H1 (cell line): ENCODE measurements at regions not wholly inside any gene's neighbourhood (a gene's known extent, or its start where the extent isn't known, plus 50 kb on each side); places are given as distances from the start of the nearest gene placed in this dataset.

Experiments
- CTCF ChIA-PET: fragments of 300-600 bp; sonication (Branson Sonifier 250); formaldehyde crosslinking; loops from one replicate; lab custom pipeline; 2021; ENCODE audit not compliant: partially characterized antibody; lab: Charles Lee
- POLR2A ChIA-PET: fragments of 300-600 bp; sonication (Branson Sonifier 250); formaldehyde crosslinking; loops from one replicate; lab custom pipeline; 2021; ENCODE audit warnings: inconsistent platforms; ENCODE audit not compliant: partially characterized antibody; lab: Charles Lee
- DNase-seq, 2 experiments: peaks; one replicate each; pipeline versions ENCODE4 v3.0.0 to v3.0.0-alpha.2; 2010 to 2022; ENCODE audit warnings: low spot score in 2 of 2, low read depth in 1 of 2, mixed read lengths in 1 of 2
- FAIRE-seq: peaks from 2 replicates; lab custom pipeline; 2011; peaks lifted over from hg19 to GRCh38; lab: Jason Lieb, UNC
- H2AFZ ChIP-seq: 2 replicates; pipeline ENCODE4 v1.8.1; 2012; ENCODE audit warnings: low read length, inconsistent platforms
- H2AK5ac ChIP-seq: 2 replicates; pipeline ENCODE4 v1.6.1; 2013; ENCODE audit warnings: low read depth, low read length
- H2BK120ac ChIP-seq: replicated peaks from 2 replicates; pipeline ENCODE3; 2013; ENCODE audit warnings: low read depth, low read length, inconsistent platforms
- H2BK12ac ChIP-seq: 2 replicates; pipeline ENCODE4 v1.6.1; 2013; ENCODE audit warnings: low read depth, low read length
- H2BK15ac ChIP-seq: 2 replicates; pipeline ENCODE4 v1.6.1; 2013; ENCODE audit warnings: low read length
- H2BK20ac ChIP-seq: 2 replicates; pipeline ENCODE4 v1.6.1; 2013; ENCODE audit warnings: low read length
- H2BK5ac ChIP-seq: 2 replicates; pipeline ENCODE4 v1.6.1; 2013; ENCODE audit warnings: low read depth, low read length
- H3K14ac ChIP-seq: 2 replicates; pipeline ENCODE4 v1.6.1; 2013; ENCODE audit warnings: inconsistent platforms; ENCODE audit not compliant: insufficient read length
- H3K18ac ChIP-seq: 2 replicates; pipeline ENCODE4 v1.6.1; 2013; ENCODE audit warnings: low read length; ENCODE audit errors: extremely low read depth
- H3K23ac ChIP-seq: 2 replicates; pipeline ENCODE4 v1.6.1; 2013; ENCODE audit warnings: inconsistent platforms; ENCODE audit not compliant: insufficient read length
- H3K23me2 ChIP-seq: 2 replicates; pipeline ENCODE4 v1.6.1; 2013; ENCODE audit warnings: low read depth, low read length
- H3K27ac ChIP-seq: 2 replicates; pipeline ENCODE4 v1.6.1; 2011; ENCODE audit warnings: low read depth, low read length, inconsistent platforms
- H3K27me3 ChIP-seq, 4 experiments: replicated peaks in 1 of 4; 1 replicate in 1 of 4; 2 replicates in 3 of 4; pipeline versions ENCODE4 v1.6.1 to v1.8.1; 2011 to 2013; ENCODE audit warnings: low read length in 3 of 4, mild to moderate bottlenecking in 3 of 4, inconsistent platforms in 2 of 4, mixed read lengths in 2 of 4, moderate library complexity in 1 of 4; ENCODE audit not compliant: control insufficient read depth in 3 of 4, insufficient read depth in 3 of 4; ENCODE audit errors: extremely low read depth in 1 of 4
- H3K36me3 ChIP-seq, 4 experiments: 2 replicates each; pipeline versions ENCODE4 v1.6.1 to v1.8.1; 2011 to 2013; ENCODE audit warnings: mild to moderate bottlenecking in 4 of 4, low read length in 3 of 4, moderate library complexity in 2 of 4, control low read depth in 1 of 4, inconsistent platforms in 1 of 4; ENCODE audit not compliant: insufficient read depth in 4 of 4, control insufficient read depth in 2 of 4
- H3K4ac ChIP-seq: replicated peaks from 2 replicates; pipeline ENCODE3; 2013; ENCODE audit warnings: low read length, low read depth, mixed read lengths, inconsistent platforms; ENCODE audit not compliant: insufficient read length
- H3K4me1 ChIP-seq, 4 experiments: replicated peaks in 1 of 4; 1 replicate in 1 of 4; 2 replicates in 3 of 4; pipeline versions ENCODE4 v1.6.1 to v1.8.1; 2011 to 2013; ENCODE audit warnings: low read length in 3 of 4, inconsistent platforms in 2 of 4, mixed read lengths in 1 of 4; ENCODE audit not compliant: insufficient read depth in 4 of 4, control insufficient read depth in 3 of 4
- H3K4me2 ChIP-seq, 2 experiments: 2 replicates each; pipeline versions ENCODE4 v1.6.1 to v1.8.1; 2011 to 2013; ENCODE audit warnings: low read depth in 2 of 2, low read length in 2 of 2, control low read depth in 1 of 2, inconsistent platforms in 1 of 2, mild to moderate bottlenecking in 1 of 2; ENCODE audit not compliant: insufficient read depth in 1 of 2
- H3K4me3 ChIP-seq, 4 experiments: fragments of 200-600, 300-600 bp in 1 of 4; sonication (generic), shearing (Covaris generic), sonication (Bioruptor Twin) in 1 of 4; 2 replicates each; pipeline versions ENCODE4 v1.5.1 to v1.8.1; 2011 to 2016; ENCODE audit warnings: low read length in 4 of 4, low read depth in 3 of 4, control low read depth in 2 of 4, inconsistent platforms in 2 of 4, mild to moderate bottlenecking in 2 of 4, mixed read lengths in 1 of 4, moderate library complexity in 1 of 4; ENCODE audit not compliant: insufficient read depth in 2 of 4; ENCODE audit errors: extremely low read depth in 1 of 4
- H3K56ac ChIP-seq: replicated peaks from 2 replicates; pipeline ENCODE3; 2013; ENCODE audit warnings: low read depth, mild to moderate bottlenecking, mixed read lengths, low read length, inconsistent platforms; ENCODE audit not compliant: insufficient read length
- H3K79me1 ChIP-seq: 2 replicates; pipeline ENCODE4 v1.6.1; 2013; ENCODE audit warnings: low read depth, low read length, control low read depth
- H3K79me2 ChIP-seq, 2 experiments: 2 replicates each; pipeline versions ENCODE4 v1.6.1 to v1.8.1; 2012 to 2013; ENCODE audit warnings: low read length in 2 of 2, mild to moderate bottlenecking in 2 of 2, inconsistent platforms in 1 of 2; ENCODE audit not compliant: insufficient read depth in 2 of 2, control insufficient read depth in 1 of 2
- H3K9ac ChIP-seq, 4 experiments: replicated peaks in 1 of 4; 1 replicate in 1 of 4; 2 replicates in 3 of 4; pipeline versions ENCODE4 v1.6.1 to v1.8.1; 2011 to 2013; ENCODE audit warnings: low read depth in 3 of 4, low read length in 3 of 4, control low read depth in 2 of 4, mild to moderate bottlenecking in 2 of 4, moderate library complexity in 2 of 4, inconsistent platforms in 1 of 4; ENCODE audit errors: extremely low read depth in 1 of 4
- H3K9me3 ChIP-seq, 2 experiments: 2 replicates each; pipeline versions ENCODE4 v1.6.1 to v1.8.1; 2012 to 2013; ENCODE audit warnings: mild to moderate bottlenecking in 2 of 2, moderate library complexity in 2 of 2, control low read depth in 1 of 2, inconsistent platforms in 1 of 2, low read depth in 1 of 2, low read length in 1 of 2, mixed read lengths in 1 of 2; ENCODE audit not compliant: insufficient read depth in 2 of 2
- H4K20me1 ChIP-seq, 2 experiments: replicated peaks in 1 of 2; 2 replicates each; pipeline versions ENCODE3 to v1.8.1; 2011 to 2013; ENCODE audit warnings: inconsistent platforms in 2 of 2, low read length in 2 of 2, mild to moderate bottlenecking in 1 of 2; ENCODE audit not compliant: insufficient read depth in 2 of 2, control insufficient read depth in 1 of 2
- H4K5ac ChIP-seq: 2 replicates; pipeline ENCODE4 v1.6.1; 2013; ENCODE audit warnings: low read length, low read depth, mixed read lengths, inconsistent platforms; ENCODE audit not compliant: insufficient read length
- H4K8ac ChIP-seq: 2 replicates; pipeline ENCODE4 v1.8.0; 2013; ENCODE audit warnings: mild to moderate bottlenecking, moderate library complexity, low read length, inconsistent platforms; ENCODE audit not compliant: insufficient read depth; ENCODE audit errors: extremely low read depth
- H4K91ac ChIP-seq: replicated peaks from 2 replicates; pipeline ENCODE3; 2013; ENCODE audit warnings: low read length, mixed read lengths, inconsistent platforms; ENCODE audit not compliant: insufficient read length
- ASH2L ChIP-seq: fragments of 200-600, 300-600 bp; sonication (generic); IDR thresholded peaks from one replicate; pipeline ENCODE4 v1.7.1; 2017; ENCODE audit warnings: low read length
- WGBS, 2 experiments: shearing (Covaris generic) in 1 of 2; methylation state at CpG; one replicate each; pipeline versions ENCODE4 v1.1.6 to v1.1.7; 2013 to 2015; ENCODE audit warnings: low lambda C conversion rate in 2 of 2, mixed read lengths in 2 of 2, inconsistent platforms in 1 of 2, low coverage in 1 of 2, missing lambda C conversion rate in 1 of 2; ENCODE audit not compliant: insufficient replicate concordance in 2 of 2, insufficient coverage in 1 of 2, insufficient read length in 1 of 2; ENCODE audit errors: extremely low coverage in 1 of 2, missing lambda C conversion rate in 1 of 2; 5-methylcytosine and 5-hydroxymethylcytosine counted together

- peaks cover 0 to 2% (median under 1%) of the 10 kb centered on the region in 4 experiments; a peak in 2 of 7 replicates for H3K4me1 ChIP-seq
- DNase-seq (no peak), FAIRE-seq (no peak)
- no peak overlapping the region for H2BK20ac ChIP-seq
- ChIA-PET CTCF (interaction anchor here (1.0 to 1.7 kb wide), 3 partner anchors 9 to 38 kb away, joined by 3 to 5 read pairs (median 3); no protein-coding TSS in a partner anchor), POLR2A (interaction anchor here (1.4 to 1.5 kb wide), 2 partner anchors 11 to 19 kb away, joined by 4 to 5 read pairs; no protein-coding TSS in a partner anchor)
- no peak overlapping the region for H3K56ac ChIP-seq
- H3K4me3 ChIP-seq = no peak overlapping the region
- H3K18ac ChIP-seq = no peak overlapping the region
- H3K23me2 ChIP-seq = no peaks in the 10 kb centered on the region
- H2AFZ ChIP-seq = no peak overlapping the region
- H2BK120ac ChIP-seq = no peak overlapping the region
- no peak overlapping the region for H3K4ac ChIP-seq
- H2BK12ac ChIP-seq = no peak overlapping the region
- no peak overlapping the region for H3K27ac ChIP-seq
- no peaks in the 10 kb centered on the region for H3K79me2 ChIP-seq
- H4K8ac ChIP-seq = no peak overlapping the region
- H3K23ac ChIP-seq = no peak overlapping the region
- no peaks in the 10 kb centered on the region for H3K27me3 ChIP-seq
- H4K20me1 ChIP-seq = no peaks in the 10 kb centered on the region
- H2BK15ac ChIP-seq = no peak overlapping the region
- no peak overlapping the region for H3K14ac ChIP-seq
- no peak overlapping the region for H2BK5ac ChIP-seq
- H3K4me2 ChIP-seq = no peak overlapping the region
- no peak overlapping the region for H2AK5ac ChIP-seq
- H3K9ac ChIP-seq = no peak overlapping the region
- no peak overlapping the region for H4K5ac ChIP-seq
- no peaks in the 10 kb centered on the region for H3K36me3 ChIP-seq
- 89% methylated on average over 2 of the region's 3 CpGs; no CpG with 5 or more reads in 1 of the 2 experiments for WGBS, 2 experiments
- no peak overlapping the region for H4K91ac ChIP-seq
- H3K79me1 ChIP-seq = no peaks in the 10 kb centered on the region
- no peaks in the 10 kb centered on the region for H3K9me3 ChIP-seq
- TF ChIP-seq ASH2L = no peak
Observed at GRCh38 chr15:26222781-26223180, 359.7 kb upstream of the ATP10A start.
